Glomerular visceral epithelial cell (primary cell): ENCODE measurements at regions not wholly inside any gene's neighbourhood (a gene's known extent, or its start where the extent isn't known, plus 50 kb on each side); places are given as distances from the start of the nearest gene placed in this dataset.
A peak's percentile ranks its signal among the peaks of the same experiment; 100 is the strongest.

Experiments
- DNase-seq: peaks from one replicate; pipeline ENCODE4 v3.0.0-alpha.2; 2016; ENCODE audit errors: extremely low spot score

- DNase-seq: no peak
Measured at GRCh38 chr21:14869984-14870852, 194.6 kb downstream of the NRIP1 start.

GRCh38 chr21:14866859-14867765 is 197.7 kb downstream of the NRIP1 start:
- no peak for DNase-seq

GRCh38 chr21:14864211-14865021 is 200.4 kb downstream of the NRIP1 start:
- peak; percentile 82 for DNase-seq

- no peak for DNase-seq
Measured at GRCh38 chr21:14863745-14864210, 201.0 kb downstream of the NRIP1 start.

- DNase-seq: no peak
Measured at GRCh38 chr21:14862794-14863720, 201.7 kb downstream of the NRIP1 start.

- no peak for DNase-seq
Measured at GRCh38 chr21:14858311-14858710, 206.5 kb downstream of the NRIP1 start.

- DNase-seq: no peak
Measured at GRCh38 chr21:14857529-14857928, 207.3 kb downstream of the NRIP1 start.

GRCh38 chr21:14850394-14850793 is 214.4 kb downstream of the NRIP1 start:
- DNase-seq: no peak

- DNase-seq: no peak
Measured at GRCh38 chr21:14846621-14847020, 218.2 kb downstream of the NRIP1 start.

- no peak for DNase-seq
Measured at GRCh38 chr21:14844001-14844400, 220.8 kb downstream of the NRIP1 start.

GRCh38 chr21:14842601-14843000 is 222.2 kb downstream of the NRIP1 start:
- DNase-seq: no peak

- no peak for DNase-seq
Measured at GRCh38 chr21:14841511-14842472, 223.0 kb downstream of the NRIP1 start.

- no peak for DNase-seq
Measured at GRCh38 chr21:14838400-14838799, 226.4 kb downstream of the NRIP1 start.

- no peak for DNase-seq
Measured at GRCh38 chr21:14836950-14837349, 227.8 kb downstream of the NRIP1 start.

GRCh38 chr21:14833666-14834351 is 231.0 kb downstream of the NRIP1 start:
- DNase-seq: no peak

GRCh38 chr21:14833241-14833640 is 231.6 kb downstream of the NRIP1 start:
- DNase-seq: no peak

- DNase-seq: no peak
Measured at GRCh38 chr21:14830307-14830706, 234.5 kb downstream of the NRIP1 start.

GRCh38 chr21:14829685-14830084 is 235.1 kb downstream of the NRIP1 start:
- DNase-seq: no peak

GRCh38 chr21:14827468-14827867 is 237.3 kb downstream of the NRIP1 start:
- DNase-seq: no peak
